ENCODE measurements at regions not wholly inside any gene's neighbourhood (a gene's known extent, or its start where the extent isn't known, plus 50 kb on each side); places are given as distances from the start of the nearest gene placed in this dataset.

DNA sequence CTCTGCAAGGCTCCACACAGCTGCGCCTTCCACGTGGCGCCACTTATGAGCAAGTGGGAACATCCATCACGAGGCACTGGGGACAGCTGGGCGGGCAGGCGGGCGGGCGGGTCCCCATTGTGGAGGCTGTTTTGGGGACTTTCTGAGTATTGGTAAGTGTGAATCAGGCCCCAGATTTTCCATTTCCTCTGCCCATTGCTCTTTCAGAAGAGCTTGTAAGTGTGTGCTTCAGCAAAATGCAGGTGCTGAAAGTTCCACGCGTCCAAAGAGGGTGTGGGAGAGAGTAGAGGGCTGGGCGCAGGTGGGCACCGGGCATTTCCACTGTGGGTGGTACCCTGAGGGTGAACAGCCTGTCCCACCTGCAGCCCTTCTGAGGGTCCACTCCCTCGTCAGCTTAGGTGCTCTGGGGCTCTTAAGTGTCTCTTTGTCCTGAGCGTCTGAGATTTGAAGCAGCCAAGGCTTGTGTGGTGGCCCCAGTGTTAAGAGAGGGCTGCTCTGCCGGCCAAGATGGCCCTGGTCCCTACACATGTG, 177.1 kb downstream of the RPLP1 start:
- DNase-seq = no peak

DNA sequence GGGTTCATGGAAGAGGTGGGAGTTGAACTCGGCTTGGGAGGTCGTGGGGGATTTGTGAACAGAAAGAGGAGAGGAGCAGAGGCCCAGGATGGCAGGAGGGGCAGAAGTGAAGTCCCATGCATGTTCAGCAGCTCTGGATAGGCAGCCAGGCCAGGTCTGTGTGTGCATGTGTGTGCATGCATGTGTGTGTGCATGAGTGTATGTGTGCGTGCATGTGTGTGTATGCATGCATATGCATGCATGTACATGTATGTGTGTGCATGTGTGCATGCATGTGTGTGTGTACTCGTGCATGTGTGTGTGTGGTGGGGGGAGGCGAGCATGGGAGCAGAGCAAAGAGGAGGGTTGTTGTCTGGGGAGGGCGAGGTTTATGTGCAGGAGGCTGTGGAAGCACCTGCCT, 178.4 kb downstream of the RPLP1 start:
- DNase-seq = no peak

DNA sequence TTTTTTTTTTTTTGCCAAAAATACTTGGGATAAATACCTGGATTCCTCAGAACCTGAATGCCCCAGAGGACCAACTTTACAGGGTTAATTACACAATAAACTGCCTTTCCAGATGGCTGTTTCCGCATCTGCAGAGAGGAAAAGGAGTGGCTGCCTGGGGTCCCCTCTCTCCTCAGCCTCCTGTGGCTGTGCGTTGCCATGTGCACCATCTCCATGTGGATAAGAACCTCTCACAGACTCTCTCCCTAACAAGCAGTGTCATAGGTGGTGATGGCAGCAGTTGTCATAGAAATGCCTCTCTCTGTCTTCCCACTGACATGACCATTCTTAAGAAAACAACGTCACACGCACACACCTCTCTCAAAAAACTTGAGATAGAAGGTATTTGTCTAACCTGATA, 179.4 kb downstream of the RPLP1 start:
- no peak for DNase-seq

DNA sequence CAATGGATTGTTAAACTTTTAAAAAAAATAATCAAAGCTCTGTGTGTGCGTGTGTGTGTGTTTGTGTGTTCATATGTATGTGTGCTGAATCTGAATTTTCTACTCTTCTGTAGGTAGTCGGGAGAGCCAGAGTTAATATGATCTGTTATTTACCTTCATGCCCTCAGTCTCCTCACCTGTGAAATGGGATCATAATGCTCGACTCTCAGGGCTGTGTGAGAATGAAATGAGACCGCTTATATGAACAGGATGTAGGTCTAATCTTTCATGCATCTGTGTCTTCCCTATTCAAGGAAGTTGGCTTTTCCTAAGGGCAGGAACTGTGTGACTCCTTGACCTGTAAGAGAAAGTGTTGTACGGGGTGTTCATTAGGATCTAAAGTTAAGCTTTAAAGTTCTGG, 182.2 kb downstream of the RPLP1 start:
- DNase-seq = no peak

DNA sequence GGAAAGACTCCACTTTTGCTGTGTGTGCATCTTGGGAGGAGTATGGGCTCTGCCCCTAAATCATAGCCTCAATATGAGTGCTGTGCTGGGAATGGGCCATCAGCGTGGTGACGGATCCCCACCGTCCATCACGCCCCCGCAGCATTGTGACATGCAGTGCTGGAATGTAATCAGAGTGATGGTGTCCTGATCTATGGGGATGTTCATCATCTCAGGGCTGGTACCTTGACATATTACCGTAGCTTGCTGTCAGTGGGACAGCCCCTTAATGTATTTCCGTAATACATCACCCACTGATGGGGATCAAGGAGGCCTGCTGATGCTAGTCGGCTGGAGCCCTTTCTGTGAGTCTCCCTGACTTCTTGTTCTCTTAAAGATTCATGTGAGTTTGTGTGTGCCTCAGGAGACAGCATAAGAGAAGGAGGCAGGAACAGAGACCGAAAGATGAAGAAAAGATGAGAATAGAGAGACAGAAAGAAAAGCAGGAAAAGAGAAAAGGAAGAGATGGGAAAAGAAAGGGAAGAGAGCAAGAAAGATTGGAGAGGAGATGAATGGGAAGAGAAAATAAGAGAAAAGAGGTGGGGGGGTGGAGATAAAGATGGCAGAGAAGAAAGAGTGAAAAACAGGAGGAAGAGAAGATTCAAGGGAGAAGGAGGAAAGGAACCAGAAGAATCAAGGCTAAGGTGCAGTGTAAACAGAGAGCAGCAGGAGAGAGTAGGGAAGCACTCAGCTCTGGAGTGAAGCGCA, 183.7 kb downstream of the RPLP1 start:
- DNase-seq = no peak

DNA sequence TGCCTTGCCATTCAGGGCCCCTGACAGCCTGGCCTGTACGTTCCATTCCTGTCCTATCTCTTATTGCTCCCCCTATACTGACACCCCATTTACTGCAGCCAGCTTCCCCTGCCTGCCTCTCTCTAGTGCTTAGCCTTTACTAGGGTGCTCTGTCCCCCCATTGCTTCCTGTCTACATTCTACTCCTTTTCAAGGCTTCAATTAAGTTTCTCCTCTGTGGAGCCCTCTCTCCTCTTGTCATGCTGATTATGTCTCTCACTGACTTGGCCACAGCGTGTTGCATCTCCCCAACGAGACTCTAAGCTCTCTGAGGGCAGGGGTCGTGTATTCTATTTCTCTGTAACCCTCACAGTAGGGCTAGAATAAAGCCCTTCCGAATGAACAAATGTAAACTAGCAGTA, 185.2 kb downstream of the RPLP1 start:
- no peak for DNase-seq

DNA sequence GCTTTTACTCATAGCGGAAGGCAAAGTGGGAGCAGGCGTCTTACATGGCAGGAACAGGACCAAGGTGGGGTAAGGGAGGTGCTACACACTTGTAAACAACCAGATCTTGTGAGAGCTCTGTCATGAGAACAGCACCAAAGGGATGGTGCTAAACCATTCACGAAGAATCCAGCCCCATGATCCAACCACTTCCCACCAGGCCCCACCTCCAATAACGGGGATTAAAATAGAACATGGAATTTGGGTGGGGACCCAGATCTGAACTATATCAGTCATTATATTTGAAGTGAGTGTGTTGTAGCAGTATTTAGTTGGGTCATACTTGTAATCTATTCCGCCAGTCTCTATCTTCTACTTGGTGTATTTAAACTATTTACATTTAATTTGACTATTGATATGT, 190.9 kb downstream of the RPLP1 start:
- DNase-seq = no peak

DNA sequence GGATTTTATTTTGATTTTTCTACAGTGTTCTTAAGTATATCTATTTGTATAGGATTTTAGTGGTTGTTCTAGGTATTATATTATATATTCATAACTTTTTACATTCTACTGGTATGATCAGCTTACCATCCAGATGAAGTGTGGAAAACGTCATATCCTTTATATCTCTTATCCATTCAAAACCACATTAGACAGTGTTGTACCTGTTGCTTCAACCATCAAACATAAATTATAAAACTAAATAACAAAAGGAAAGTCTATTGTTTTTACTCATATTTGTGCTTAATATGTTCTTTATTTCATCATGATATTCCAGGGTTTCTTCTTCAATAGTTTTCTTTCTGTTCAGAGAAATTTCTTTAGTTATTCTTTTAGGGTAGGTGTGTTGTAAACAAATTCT, 191.4 kb downstream of the RPLP1 start:
- DNase-seq = no peak

DNA sequence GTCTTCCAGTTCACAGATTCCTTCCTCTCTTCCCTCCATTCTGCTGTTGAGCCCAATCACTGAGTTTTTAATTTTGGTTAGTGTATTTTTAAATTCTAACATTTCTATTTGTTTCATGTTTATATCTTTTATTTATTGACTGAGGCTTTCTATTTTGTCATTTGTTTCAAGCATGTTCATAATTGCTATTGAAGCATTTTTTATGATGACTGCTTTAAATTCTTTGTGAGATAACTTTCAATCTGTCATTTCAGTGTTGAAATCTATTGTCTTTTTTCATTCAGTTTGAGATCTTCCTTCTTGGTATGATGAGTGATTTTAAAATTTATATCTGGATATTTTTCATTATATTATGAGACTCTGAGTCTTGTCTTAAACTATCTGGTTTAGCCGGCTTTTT, 192.3 kb downstream of the RPLP1 start:
- no peak for DNase-seq

DNA sequence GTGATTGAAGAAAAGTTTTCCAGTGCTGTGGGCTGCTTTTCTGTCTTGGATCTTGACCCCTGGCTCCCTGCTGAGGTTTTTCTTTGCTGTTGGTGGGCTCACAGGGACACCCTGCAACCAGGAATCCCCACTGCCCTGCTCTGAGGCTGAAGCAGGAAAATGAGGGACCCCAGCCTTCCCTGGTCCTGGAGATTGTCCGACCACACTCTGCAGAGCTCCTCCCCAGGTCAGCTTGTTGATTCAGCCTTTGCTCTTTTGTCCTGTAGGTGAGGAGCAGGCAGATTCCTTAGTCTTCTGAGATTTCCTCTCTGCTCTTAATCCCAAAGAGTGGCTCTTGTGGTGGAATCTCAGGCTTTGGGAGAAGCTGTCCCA, 194.5 kb downstream of the RPLP1 start:
- DNase-seq = no peak

DNA sequence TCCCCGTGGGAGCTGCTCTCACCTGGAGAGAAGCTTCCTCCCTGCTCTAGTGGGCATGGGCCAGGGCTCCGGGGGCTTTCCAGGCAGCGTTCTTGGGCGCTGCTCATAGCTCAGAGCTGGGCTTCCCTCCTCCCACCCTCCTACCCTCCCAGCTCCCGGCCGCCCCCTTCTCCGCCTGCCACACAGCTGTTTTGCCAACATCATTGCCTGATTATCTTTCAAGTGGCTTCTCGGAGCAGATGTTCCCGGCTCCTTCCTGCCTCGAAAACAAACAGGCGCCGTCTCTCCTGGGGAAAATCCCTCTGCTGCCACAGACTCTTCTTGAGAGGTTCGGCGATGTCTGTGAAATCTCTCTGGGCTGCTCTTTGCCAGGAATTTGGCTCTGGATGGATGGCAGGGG, 195.6 kb downstream of the RPLP1 start:
- DNase-seq = no peak

DNA sequence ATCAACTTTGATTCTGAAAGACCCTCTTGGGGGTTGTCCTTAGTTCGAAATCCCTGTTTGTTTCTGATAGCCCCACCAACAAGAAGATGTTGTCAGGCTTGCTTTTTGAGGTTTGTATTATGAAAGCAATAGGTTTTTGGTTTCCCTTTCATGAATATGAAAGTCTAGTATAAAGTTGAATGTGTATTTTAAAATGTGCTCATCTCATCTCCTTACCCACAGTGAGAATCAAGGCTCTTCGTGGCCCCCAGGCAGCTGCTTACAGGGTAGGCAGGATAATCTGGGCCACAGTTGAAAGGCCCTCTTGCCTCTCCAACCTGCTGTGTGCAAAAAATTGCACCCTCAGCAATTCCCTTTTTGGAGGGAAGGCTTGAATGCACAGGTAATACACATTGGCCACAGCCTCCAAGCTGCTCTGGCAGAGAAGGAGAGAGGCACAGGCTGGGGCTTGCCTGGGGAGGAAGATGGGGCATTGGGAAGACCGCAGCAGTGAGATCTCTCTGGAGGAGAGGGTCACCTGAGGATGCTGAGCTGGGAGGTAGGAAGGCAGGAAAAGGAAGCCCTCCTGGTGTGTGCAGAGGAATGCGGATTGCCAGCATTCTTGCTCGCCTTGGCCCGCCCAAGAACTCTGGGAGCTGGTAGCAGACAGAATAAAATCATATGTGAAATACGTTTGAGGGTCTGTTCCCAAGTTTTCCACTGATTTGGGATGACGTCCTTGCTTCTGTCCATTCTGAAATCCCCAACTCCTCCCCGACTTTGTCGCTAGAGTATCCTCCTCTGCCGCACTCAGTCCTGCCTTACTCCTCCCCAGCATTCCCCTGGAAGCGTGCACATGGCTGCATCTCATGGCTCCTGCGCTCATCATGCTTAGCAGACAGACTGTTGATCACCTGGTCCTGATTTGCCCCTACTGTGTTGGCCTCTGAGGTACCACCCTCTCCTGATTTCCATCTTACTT, 196.4 kb downstream of the RPLP1 start:
- DNase-seq = no peak

DNA sequence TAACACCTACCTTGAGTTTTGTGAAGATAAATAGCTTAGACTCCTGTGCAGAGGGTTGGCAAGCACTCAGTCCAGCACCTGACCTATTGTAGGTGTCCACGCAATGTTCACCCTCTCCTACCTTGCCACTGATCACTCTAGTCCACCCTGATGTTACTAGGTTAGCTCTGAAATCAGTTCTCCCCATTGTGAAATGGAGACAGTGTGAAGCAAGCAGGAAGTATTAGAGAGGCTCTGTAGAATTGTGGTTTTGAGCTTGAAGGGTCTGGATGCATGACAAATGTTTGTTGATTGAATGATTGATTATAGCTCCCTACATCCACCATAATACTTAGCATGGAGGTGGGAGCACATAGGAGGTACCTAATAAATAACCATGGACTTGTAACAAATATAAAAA, 199.7 kb downstream of the RPLP1 start:
- DNase-seq = no peak

DNA sequence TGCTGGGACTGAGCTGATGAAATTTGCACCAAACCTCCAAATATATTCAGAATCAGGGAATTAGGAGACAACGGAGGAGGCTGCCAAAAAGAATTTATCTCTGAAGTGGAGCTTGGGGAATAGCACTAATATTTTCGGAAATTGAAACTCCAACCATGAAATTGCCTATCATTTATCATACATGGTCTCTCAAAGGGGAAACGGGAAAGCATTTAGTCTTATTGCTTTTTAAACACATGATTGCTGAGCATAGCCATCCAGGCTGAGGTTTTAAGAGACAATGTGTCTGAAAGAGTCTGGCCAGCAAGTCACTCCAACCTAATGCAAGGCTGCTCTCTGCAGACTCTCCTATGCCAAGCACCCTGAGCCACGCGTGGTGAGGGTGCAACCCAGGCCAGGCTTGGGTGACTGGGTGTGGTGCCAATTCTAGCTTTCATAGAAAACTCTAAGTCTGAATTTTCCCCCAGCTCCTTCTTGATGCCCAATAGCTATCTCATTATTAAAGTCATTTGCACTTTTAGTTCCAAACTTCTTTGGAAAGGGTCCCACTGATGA, 200.2 kb downstream of the RPLP1 start:
- peak in 1 of 2 donors; percentile 11 for DNase-seq

DNA sequence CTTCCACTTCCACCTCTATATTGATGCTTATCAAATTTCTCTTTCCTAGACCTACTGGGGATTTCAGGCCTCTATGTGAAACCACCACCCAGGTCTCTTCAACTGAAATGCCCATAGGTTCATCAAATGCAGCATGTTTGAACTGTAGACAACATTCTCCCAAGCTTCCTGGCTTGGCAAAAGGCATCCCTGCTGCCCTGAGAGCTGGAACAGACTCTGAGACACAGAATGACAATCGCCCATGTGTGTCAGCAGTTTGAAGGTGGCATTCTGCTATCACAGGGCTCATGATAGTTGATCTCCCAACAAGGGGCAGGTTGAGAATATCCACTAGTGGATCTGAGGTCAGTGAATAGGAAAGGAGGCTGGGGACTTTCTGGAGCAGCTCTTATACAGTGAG, 200.7 kb downstream of the RPLP1 start:
- no peak for DNase-seq

DNA sequence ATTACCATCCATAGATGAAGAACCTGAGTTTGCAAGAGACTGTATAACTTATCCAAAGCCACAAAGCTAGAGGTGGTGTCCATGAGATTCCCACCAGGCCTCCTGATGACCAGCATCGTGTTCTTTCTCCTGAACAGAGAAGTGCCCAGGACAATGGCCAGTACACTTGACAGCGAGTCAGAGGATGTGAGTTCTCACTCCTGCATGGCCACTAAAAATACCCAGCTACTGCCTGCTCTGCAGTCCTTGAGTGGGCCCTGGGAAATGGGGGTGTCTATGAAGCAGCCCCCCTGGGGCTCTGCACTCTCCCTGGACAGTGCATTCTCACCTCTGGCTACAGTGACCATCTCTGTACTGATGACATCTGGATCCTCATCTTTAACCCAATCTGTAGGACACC, 201.2 kb downstream of the RPLP1 start:
- DNase-seq = no peak

DNA sequence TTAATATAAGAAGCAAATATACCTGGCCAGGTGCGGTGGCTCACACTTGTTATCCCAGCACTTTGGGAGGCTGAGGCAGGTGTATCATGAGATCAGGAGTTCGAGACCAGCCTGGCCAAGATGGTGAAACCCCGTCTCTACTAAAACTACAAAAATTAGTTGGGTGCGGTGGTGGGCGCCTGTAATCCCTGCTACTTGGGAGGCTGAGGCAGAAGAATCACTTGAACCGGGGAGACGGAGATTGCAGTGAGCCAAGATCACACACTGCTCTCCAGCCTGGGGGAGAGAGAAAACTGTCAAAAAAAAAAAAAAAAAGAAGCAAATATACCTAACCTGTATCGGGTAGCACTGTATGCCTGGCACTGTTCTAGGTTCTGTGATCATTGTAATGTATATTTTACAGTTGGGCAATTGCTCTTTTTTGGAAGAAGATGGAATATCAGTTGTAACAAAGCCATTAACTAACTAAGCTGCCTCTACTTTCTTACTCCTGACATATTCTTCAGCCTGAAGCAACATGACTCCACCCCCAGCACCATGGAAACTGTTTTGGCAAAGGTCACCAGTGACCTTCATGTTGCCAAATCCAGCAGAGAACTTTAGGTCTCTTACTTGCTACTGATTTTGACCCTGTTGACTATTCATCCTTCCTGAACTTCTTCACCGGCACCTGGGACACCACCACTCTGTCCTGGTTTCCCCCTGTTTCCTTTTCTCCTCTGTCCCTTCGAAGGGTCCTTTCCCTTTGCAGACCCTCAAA, 203.8 kb downstream of the RPLP1 start:
- DNase-seq = no peak

DNA sequence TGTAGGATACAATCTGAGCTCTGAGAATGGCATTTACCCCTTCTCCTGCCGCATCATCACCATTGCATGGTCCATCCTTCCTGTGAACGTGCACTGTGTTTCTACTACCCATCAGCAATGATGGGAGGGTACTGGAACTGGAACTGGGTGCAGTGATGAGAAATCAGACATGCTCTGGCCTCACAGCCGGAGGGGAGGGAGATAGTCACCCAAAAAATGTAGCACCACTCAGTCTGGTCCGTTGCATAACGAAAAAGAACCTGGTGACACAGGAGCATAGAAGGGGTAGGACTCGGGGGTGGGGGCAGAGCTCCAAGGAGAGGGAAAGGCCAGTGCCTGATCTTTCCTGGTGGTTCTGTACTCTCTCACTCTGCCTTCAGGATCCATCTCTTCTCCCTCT, 205.0 kb downstream of the RPLP1 start:
- DNase-seq = no peak

DNA sequence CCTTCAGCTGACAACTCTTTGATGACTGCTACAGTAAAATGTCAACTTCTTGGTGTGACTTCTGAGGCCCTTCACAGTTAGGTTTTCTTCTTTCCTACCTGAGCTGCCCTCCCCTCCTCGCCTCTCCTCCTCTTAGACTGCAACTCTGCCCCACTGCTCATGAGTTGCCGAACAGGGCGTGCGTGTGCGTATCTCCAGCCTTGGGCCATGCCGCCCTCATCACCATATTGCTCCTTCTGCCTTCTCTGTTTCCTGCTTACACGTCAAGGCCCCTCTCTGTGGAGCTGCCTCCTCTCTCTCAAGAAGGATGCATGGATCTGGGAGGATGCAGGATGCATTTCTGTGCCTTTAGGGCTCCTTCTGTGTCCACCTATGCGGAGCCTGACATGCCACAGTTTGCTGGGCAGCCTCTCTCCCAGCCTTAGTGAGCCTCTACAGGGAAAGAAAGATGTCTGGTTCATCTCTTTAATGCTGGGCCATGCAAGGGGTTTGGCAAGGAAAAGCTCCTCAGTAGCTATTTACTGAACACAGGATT, 205.9 kb downstream of the RPLP1 start:
- DNase-seq = no peak

DNA sequence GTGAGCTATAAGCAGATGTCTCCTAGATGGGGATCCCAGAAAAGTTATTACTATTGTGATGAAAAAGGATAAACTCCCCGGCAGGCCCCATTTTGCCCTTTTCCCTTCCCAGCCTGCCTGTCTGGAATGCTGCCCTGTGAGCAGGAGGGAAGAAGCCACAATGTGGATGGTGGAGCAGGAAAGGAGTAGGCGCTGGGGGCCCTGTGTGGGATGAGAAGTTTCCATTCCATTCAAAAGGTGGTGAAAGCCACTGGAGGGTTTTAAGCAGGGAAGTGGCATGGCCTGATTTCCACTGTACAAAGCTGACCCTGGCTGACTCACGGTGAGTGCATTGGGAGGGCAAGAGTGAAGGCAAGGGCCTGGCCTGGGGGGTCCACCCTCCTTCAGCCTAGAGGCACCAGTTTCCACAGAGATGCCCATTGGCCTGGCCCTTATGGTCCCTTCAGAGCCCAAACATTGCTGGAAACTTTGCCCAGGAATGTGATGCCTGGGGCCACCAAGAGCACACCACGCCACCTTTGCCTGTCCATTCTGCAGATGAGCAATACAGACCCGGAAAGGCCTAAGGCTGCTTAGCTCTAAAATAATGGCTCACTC, 206.9 kb downstream of the RPLP1 start:
- DNase-seq = no peak

DNA sequence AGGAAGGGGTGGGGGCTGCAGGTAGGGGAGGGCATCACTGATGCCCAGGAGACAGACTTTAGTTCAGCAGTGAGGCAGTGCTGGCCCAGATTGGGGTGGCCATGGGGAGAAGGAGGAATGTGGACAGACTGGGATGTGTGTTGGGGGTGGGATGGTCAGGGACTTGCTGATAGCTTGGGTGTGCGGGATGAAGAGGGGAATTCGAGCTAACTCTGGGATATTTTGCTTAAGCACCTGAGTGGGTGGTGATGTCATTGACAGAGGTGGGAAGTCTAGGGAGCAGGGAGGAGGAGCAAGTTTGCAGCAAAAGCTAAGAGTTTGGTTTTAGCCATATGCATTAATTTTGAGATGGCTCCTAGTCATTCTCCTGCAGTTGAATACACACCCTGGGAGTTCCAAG, 207.5 kb downstream of the RPLP1 start:
- no peak for DNase-seq

Measured in CD4-positive, alpha-beta T cell treated with Interleukin-1 beta for 1 hour (primary cell).